MCF 10A (cell line): ENCODE measurements at regions not wholly inside any gene's neighbourhood (a gene's known extent, or its start where the extent isn't known, plus 50 kb on each side); places are given as distances from the start of the nearest gene placed in this dataset.

Experiments used
- BruUV-seq: library from RNA; stranded (reverse); fragments of 400-500 nt; replicated peaks from 2 replicates; lab custom pipeline; 2021; lab: Mats Ljungman, UMichigan
- CTCF ChIA-PET: fragments of 300-600 bp; sonication (Branson Sonifier 250); formaldehyde crosslinking; extraction: SDS; loops from one replicate; lab custom pipeline; 2021; ENCODE audit warnings: antibody characterized with exemption, inconsistent platforms; lab: Yijun Ruan, JAX
- POLR2A ChIA-PET: fragments of 300-600, 350-650 bp; sonication (Branson Sonifier 250); formaldehyde crosslinking; extraction: SDS; loops from one replicate; lab custom pipeline; 2020; ENCODE audit warnings: antibody characterized with exemption, inconsistent platforms; lab: Yijun Ruan, JAX
- DNase-seq: peaks from one replicate; pipeline ENCODE4 v3.0.0-alpha.2; 2018; ENCODE audit not compliant: unreplicated experiment
- H3K27ac Mint-ChIP-seq: one replicate; pipeline ENCODE4 v1.8.0; 2022; ENCODE audit warnings: mild to moderate bottlenecking, low read depth, mixed read lengths; ENCODE audit not compliant: unreplicated experiment
- H3K27me3 Mint-ChIP-seq: one replicate; pipeline ENCODE4 v1.8.0; 2022; ENCODE audit warnings: mixed read lengths; ENCODE audit not compliant: insufficient read depth, unreplicated experiment
- H3K36me3 Mint-ChIP-seq: one replicate; pipeline ENCODE4 v1.8.0; 2022; ENCODE audit warnings: mild to moderate bottlenecking, moderate library complexity, mixed read lengths; ENCODE audit not compliant: insufficient read depth, unreplicated experiment
- H3K4me1 Mint-ChIP-seq: one replicate; pipeline ENCODE4 v1.8.0; 2022; ENCODE audit warnings: mixed read lengths; ENCODE audit not compliant: insufficient read depth, unreplicated experiment
- H3K4me3 Mint-ChIP-seq: one replicate; pipeline ENCODE4 v1.8.0; 2022; ENCODE audit warnings: mild to moderate bottlenecking, moderate library complexity, mixed read lengths; ENCODE audit not compliant: unreplicated experiment
- H3K9me3 Mint-ChIP-seq: one replicate; pipeline ENCODE4 v1.8.0; 2022; ENCODE audit warnings: mixed read lengths; ENCODE audit not compliant: unreplicated experiment
- CTCF ChIP-seq: fragments of 200-600 bp; IDR thresholded peaks from one replicate; pipeline ENCODE4 v1.8.0; 2022; ENCODE audit warnings: antibody characterized with exemption, mild to moderate bottlenecking; ENCODE audit not compliant: unreplicated experiment
- intact Hi-C: fragments of 100-400 bp; cut with micrococcal nuclease; formaldehyde crosslinking; loops from 2 replicates; pipeline ENCODE4 v1.14.1; 2022

- CTCF ChIA-PET = interaction anchor here (0.6 to 1.0 kb wide), 4 partner anchors 14 to 153 kb away, joined by 3 to 4 read pairs (median 4); no protein-coding TSS in a partner anchor
- H3K4me3 Mint-ChIP-seq = no peak overlapping the region
- BruUV-seq = no TSS peak
Observed at GRCh38 chr15:100765467-100766241, 114.0 kb upstream of the ALDH1A3 start.

DNA sequence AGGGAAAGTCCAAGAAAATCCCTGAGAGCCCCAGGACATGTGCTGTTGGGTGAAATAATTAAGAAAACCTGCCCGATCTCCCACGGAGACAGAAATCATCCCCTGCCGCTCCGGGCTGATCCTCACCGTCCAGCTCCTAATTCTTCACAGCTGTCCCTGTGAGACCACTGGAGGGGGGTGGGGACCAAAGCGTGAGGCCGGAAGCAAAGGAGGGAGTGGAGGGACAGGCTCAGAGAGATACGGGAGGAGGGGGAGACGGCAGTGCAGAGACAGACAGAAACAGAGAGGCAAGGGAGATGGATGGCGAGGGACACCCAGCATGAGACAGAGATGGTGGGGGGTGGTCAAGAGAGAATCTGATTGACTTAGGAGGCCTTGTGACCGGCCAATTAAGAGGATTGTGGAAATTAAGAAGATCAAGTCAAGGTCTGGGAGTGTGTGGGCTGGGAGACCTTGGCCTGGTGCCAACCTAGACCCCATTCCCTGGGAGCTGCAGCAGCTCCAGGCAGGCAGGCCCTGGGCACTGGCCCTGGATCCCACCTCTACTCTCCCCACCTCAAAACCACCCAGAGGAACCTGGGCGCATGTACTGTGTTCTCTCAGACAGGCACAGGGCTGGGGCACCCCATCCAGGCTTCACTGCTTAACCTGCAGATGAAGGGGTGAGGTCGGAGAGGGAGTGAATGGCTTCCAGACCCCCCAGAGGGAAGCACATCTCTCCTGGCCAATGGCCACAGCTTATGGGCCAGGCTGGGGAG is 113.2 kb upstream of the ALDH1A3 start:
- CTCF ChIA-PET = no interaction called here
- intact Hi-C loops = no loop called here
- Mint-ChIP-seq H3K36me3 (no peaks in the 10 kb centered on the region), H3K27me3 (no peaks in the 10 kb centered on the region), H3K4me3 (no peak overlapping the region), H3K27ac (no peak overlapping the region), H3K4me1 (no peaks in the 10 kb centered on the region), H3K9me3 (no peaks in the 10 kb centered on the region)
- BruUV-seq = no TSS peak
- POLR2A ChIA-PET = interaction anchor here (0.6 kb wide), 1 partner anchor 10 kb away, joined by 3 read pairs; no protein-coding TSS in a partner anchor
- DNase-seq = no peak
- TF ChIP-seq CTCF = no peak

More at GRCh38 chr15:100765467-100766241, 114.0 kb upstream of the ALDH1A3 start:
- POLR2A ChIA-PET = interaction anchor here (0.6 kb wide), 1 partner anchor 55 kb away, joined by 3 read pairs; no protein-coding TSS in a partner anchor
- H3K4me1 Mint-ChIP-seq = no peaks in the 10 kb centered on the region
- TF ChIP-seq CTCF = no peak
- no peaks in the 10 kb centered on the region for H3K27me3 Mint-ChIP-seq
- H3K36me3 Mint-ChIP-seq = no peaks in the 10 kb centered on the region
- H3K27ac Mint-ChIP-seq = no peak overlapping the region
- no peak for DNase-seq
- intact Hi-C loops = no loop called here
- H3K9me3 Mint-ChIP-seq = no peaks in the 10 kb centered on the region

DNA sequence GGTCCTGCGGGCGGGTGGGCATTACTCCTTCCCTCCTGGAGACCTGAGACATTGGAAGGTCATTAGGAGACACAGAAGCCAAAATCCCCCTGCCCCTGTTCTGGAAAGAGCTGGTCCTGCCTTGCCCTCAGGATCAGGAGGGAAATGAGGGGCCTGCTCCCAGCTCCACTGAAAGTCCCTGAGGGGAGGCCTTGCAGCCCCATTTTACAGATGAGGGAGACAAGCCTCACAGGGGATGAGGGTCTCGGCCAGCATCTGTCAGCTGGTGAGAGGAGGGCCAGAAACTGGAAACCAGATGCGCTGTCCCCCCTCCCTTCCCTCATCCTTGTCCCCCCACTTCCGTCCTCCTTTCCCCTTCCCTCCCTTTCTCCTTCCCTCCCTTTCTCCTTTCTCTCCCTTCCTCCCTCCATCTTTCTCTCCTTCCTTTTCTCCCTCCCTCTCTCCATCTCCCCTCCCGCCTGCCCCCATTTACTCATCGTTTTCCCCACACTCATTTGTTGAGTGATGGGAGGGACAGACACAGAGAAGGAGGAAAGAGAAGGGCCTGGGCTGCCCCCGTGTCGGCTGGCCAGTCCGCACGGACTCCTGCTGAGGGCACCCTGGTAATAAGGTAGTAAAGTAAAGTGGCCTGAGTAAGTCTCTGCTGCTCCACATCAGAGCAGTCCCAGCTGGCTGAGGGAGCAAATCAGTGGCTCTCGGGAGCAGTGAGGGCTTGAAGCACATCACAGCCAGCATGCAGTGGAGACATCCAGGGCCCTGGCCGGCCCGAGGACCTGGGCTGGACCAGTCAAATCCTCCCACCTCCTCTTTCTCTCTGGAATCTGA is 112.4 kb upstream of the ALDH1A3 start:
- no TSS peak for BruUV-seq
- Mint-ChIP-seq H3K36me3 (no peaks in the 10 kb centered on the region), H3K27me3 (no peaks in the 10 kb centered on the region), H3K9me3 (no peaks in the 10 kb centered on the region), H3K4me3 (no peak overlapping the region), H3K27ac (no peak overlapping the region), H3K4me1 (no peaks in the 10 kb centered on the region)
- ChIA-PET POLR2A (interaction anchor here (0.6 kb wide), 1 partner anchor 9 kb away, joined by 3 read pairs; no protein-coding TSS in a partner anchor), CTCF (interaction anchor here (0.6 to 0.7 kb wide), 2 partner anchors 103 to 114 kb away, joined by 3 read pairs; no protein-coding TSS in a partner anchor)
- no peak for TF ChIP-seq CTCF
- intact Hi-C loops = no loop called here
- no peak for DNase-seq
